ENCODE measurements at regions not wholly inside any gene's neighbourhood (a gene's known extent, or its start where the extent isn't known, plus 50 kb on each side); places are given as distances from the start of the nearest gene placed in this dataset.

GRCh38 chr6:67885081-67886033 is 749.7 kb upstream of the ADGRB3 start:
- peaks cover 0 to 11% (median 5%) of the 10 kb centered on the region in 4 experiments for H3K4me1 ChIP-seq (ENCODE audit: control extremely low read depth in 1 of 4, control insufficient read depth in 4 of 4, insufficient read depth in 4 of 4, low read length in 3 of 4)
- H3K9me3 ChIP-seq (ENCODE audit: control extremely low read depth in 1 of 5, control insufficient read depth in 4 of 5, insufficient read depth in 2 of 5, low read depth in 1 of 5, low read length in 4 of 5): peaks cover 0 to 39% (median 7%) of the 10 kb centered on the region in 5 experiments
- WGBS (ENCODE audit: insufficient coverage): 97% methylated on average over 11 of the region's 14 CpGs
- no peaks in the 10 kb centered on the region for H3K27me3 ChIP-seq (replicated peaks in 2 of 5; ENCODE audit: control insufficient read depth in 4 of 5, insufficient read depth in 5 of 5, low read length in 4 of 5)
- H3K36me3 ChIP-seq (ENCODE audit: control insufficient read depth in 4 of 4, insufficient read depth in 4 of 4, low read length in 3 of 4): peaks cover 0 to 2% (median 0%) of the 10 kb centered on the region in 4 experiments
- ChIA-PET POLR2A (no interaction called here), CTCF (no interaction called here)
- H3K27ac ChIP-seq (ENCODE audit: insufficient read depth in 1 of 2, low read depth in 1 of 2, low read length in 2 of 2, poor library complexity in 1 of 2, severe bottlenecking in 2 of 2): peak overlapping the region in 1 of 2 experiments; percentile 84
- no peak overlapping the region for H3K4me3 ChIP-seq (ENCODE audit: control insufficient read depth in 1 of 7, extremely low read depth in 1 of 7, insufficient read depth in 4 of 7, low read depth in 2 of 7, low read length in 6 of 7)
- no peak for DNase-seq

- Histone ChIP-seq H3K36me3 (ENCODE audit: control insufficient read depth in 4 of 4, insufficient read depth in 4 of 4, low read length in 3 of 4) (peaks cover 0 to 2% (median 0%) of the 10 kb centered on the region in 4 experiments), H3K27ac (ENCODE audit: insufficient read depth in 1 of 2, low read depth in 1 of 2, low read length in 2 of 2, poor library complexity in 1 of 2, severe bottlenecking in 2 of 2) (peak overlapping the region in 1 of 2 experiments; percentile 84), H3K4me1 (ENCODE audit: control extremely low read depth in 1 of 4, control insufficient read depth in 4 of 4, insufficient read depth in 4 of 4, low read length in 3 of 4) (peaks cover 0 to 11% (median 5%) of the 10 kb centered on the region in 4 experiments), H3K9me3 (ENCODE audit: control extremely low read depth in 1 of 5, control insufficient read depth in 4 of 5, insufficient read depth in 2 of 5, low read depth in 1 of 5, low read length in 4 of 5) (peaks cover 0 to 39% (median 7%) of the 10 kb centered on the region in 5 experiments), H3K4me3 (ENCODE audit: control insufficient read depth in 1 of 7, extremely low read depth in 1 of 7, insufficient read depth in 4 of 7, low read depth in 2 of 7, low read length in 6 of 7) (no peak overlapping the region), H3K27me3 (replicated peaks in 2 of 5; ENCODE audit: control insufficient read depth in 4 of 5, insufficient read depth in 5 of 5, low read length in 4 of 5) (no peaks in the 10 kb centered on the region)
- no peak for DNase-seq
- CTCF ChIA-PET: no interaction called here
- POLR2A ChIA-PET: no interaction called here
- 96% methylated on average over 8 of the region's 8 CpGs for WGBS (ENCODE audit: insufficient coverage)
These were observed 750.6 kb upstream of the ADGRB3 start for GRCh38 chr6:67884442-67884841.

GRCh38 chr6:67883500-67884366 is 751.3 kb upstream of the ADGRB3 start:
- peaks cover 0 to 39% (median 7%) of the 10 kb centered on the region in 5 experiments for H3K9me3 ChIP-seq (ENCODE audit: control extremely low read depth in 1 of 5, control insufficient read depth in 4 of 5, insufficient read depth in 2 of 5, low read depth in 1 of 5, low read length in 4 of 5)
- H3K4me1 ChIP-seq (ENCODE audit: control extremely low read depth in 1 of 4, control insufficient read depth in 4 of 4, insufficient read depth in 4 of 4, low read length in 3 of 4): peaks cover 0 to 4% (median 2%) of the 10 kb centered on the region in 4 experiments
- WGBS (ENCODE audit: insufficient coverage): 98% methylated on average over 9 of the region's 11 CpGs
- POLR2A ChIA-PET: no interaction called here
- no peak for DNase-seq
- H3K4me3 ChIP-seq (ENCODE audit: control insufficient read depth in 1 of 7, extremely low read depth in 1 of 7, insufficient read depth in 4 of 7, low read depth in 2 of 7, low read length in 6 of 7): no peak overlapping the region
- peak overlapping the region in 1 of 2 experiments; percentile 84 for H3K27ac ChIP-seq (ENCODE audit: insufficient read depth in 1 of 2, low read depth in 1 of 2, low read length in 2 of 2, poor library complexity in 1 of 2, severe bottlenecking in 2 of 2)
- peaks cover 0 to 2% (median 0%) of the 10 kb centered on the region in 4 experiments for H3K36me3 ChIP-seq (ENCODE audit: control insufficient read depth in 4 of 4, insufficient read depth in 4 of 4, low read length in 3 of 4)
- CTCF ChIA-PET: no interaction called here
- no peaks in the 10 kb centered on the region for H3K27me3 ChIP-seq (replicated peaks in 2 of 5; ENCODE audit: control insufficient read depth in 4 of 5, insufficient read depth in 5 of 5, low read length in 4 of 5)

- 94% methylated on average over 5 of the region's 5 CpGs for WGBS (ENCODE audit: insufficient coverage)
- peaks cover 0 to 2% (median 0%) of the 10 kb centered on the region in 4 experiments for H3K36me3 ChIP-seq (ENCODE audit: control insufficient read depth in 4 of 4, insufficient read depth in 4 of 4, low read length in 3 of 4)
- H3K27me3 ChIP-seq (replicated peaks in 2 of 5; ENCODE audit: control insufficient read depth in 4 of 5, insufficient read depth in 5 of 5, low read length in 4 of 5): no peaks in the 10 kb centered on the region
- no peak for DNase-seq
- no peak overlapping the region for H3K4me3 ChIP-seq (ENCODE audit: control insufficient read depth in 1 of 7, extremely low read depth in 1 of 7, insufficient read depth in 4 of 7, low read depth in 2 of 7, low read length in 6 of 7)
- peak overlapping the region in 1 of 2 experiments; percentile 84 for H3K27ac ChIP-seq (ENCODE audit: insufficient read depth in 1 of 2, low read depth in 1 of 2, low read length in 2 of 2, poor library complexity in 1 of 2, severe bottlenecking in 2 of 2)
- H3K9me3 ChIP-seq (ENCODE audit: control extremely low read depth in 1 of 5, control insufficient read depth in 4 of 5, insufficient read depth in 2 of 5, low read depth in 1 of 5, low read length in 4 of 5): peaks cover 0 to 39% (median 7%) of the 10 kb centered on the region in 5 experiments
- ChIA-PET CTCF (no interaction called here), POLR2A (no interaction called here)
- H3K4me1 ChIP-seq (ENCODE audit: control extremely low read depth in 1 of 4, control insufficient read depth in 4 of 4, insufficient read depth in 4 of 4, low read length in 3 of 4): no peaks in the 10 kb centered on the region
These were observed 752.4 kb upstream of the ADGRB3 start for GRCh38 chr6:67882436-67883311.

- peaks cover 0 to under 1% (median 0%) of the 10 kb centered on the region in 4 experiments for H3K36me3 ChIP-seq (ENCODE audit: control insufficient read depth in 4 of 4, insufficient read depth in 4 of 4, low read length in 3 of 4)
- H3K27me3 ChIP-seq (replicated peaks in 2 of 5; ENCODE audit: control insufficient read depth in 4 of 5, insufficient read depth in 5 of 5, low read length in 4 of 5): no peaks in the 10 kb centered on the region
- peaks cover 0 to 34% (median 7%) of the 10 kb centered on the region in 5 experiments for H3K9me3 ChIP-seq (ENCODE audit: control extremely low read depth in 1 of 5, control insufficient read depth in 4 of 5, insufficient read depth in 2 of 5, low read depth in 1 of 5, low read length in 4 of 5)
- 96% methylated on average over 4 of the region's 4 CpGs for WGBS (ENCODE audit: insufficient coverage)
- H3K4me3 ChIP-seq (ENCODE audit: control insufficient read depth in 1 of 7, extremely low read depth in 1 of 7, insufficient read depth in 4 of 7, low read depth in 2 of 7, low read length in 6 of 7): no peak overlapping the region
- CTCF ChIA-PET: no interaction called here
- DNase-seq: no peak
- POLR2A ChIA-PET: no interaction called here
- no peaks in the 10 kb centered on the region for H3K4me1 ChIP-seq (ENCODE audit: control extremely low read depth in 1 of 4, control insufficient read depth in 4 of 4, insufficient read depth in 4 of 4, low read length in 3 of 4)
- H3K27ac ChIP-seq (ENCODE audit: insufficient read depth in 1 of 2, low read depth in 1 of 2, low read length in 2 of 2, poor library complexity in 1 of 2, severe bottlenecking in 2 of 2): peak overlapping the region in 1 of 2 experiments; percentile 84
These were observed 753.4 kb upstream of the ADGRB3 start for GRCh38 chr6:67881706-67882065.

- Histone ChIP-seq H3K27ac (ENCODE audit: insufficient read depth in 1 of 2, low read depth in 1 of 2, low read length in 2 of 2, poor library complexity in 1 of 2, severe bottlenecking in 2 of 2) (peak overlapping the region in 1 of 2 experiments; percentile 84), H3K4me3 (ENCODE audit: control insufficient read depth in 1 of 7, extremely low read depth in 1 of 7, insufficient read depth in 4 of 7, low read depth in 2 of 7, low read length in 6 of 7) (no peak overlapping the region), H3K4me1 (ENCODE audit: control extremely low read depth in 1 of 4, control insufficient read depth in 4 of 4, insufficient read depth in 4 of 4, low read length in 3 of 4) (no peaks in the 10 kb centered on the region), H3K27me3 (replicated peaks in 2 of 5; ENCODE audit: control insufficient read depth in 4 of 5, insufficient read depth in 5 of 5, low read length in 4 of 5) (no peaks in the 10 kb centered on the region), H3K36me3 (ENCODE audit: control insufficient read depth in 4 of 4, insufficient read depth in 4 of 4, low read length in 3 of 4) (no peaks in the 10 kb centered on the region), H3K9me3 (ENCODE audit: control extremely low read depth in 1 of 5, control insufficient read depth in 4 of 5, insufficient read depth in 2 of 5, low read depth in 1 of 5, low read length in 4 of 5) (peaks cover 0 to 29% (median 7%) of the 10 kb centered on the region in 5 experiments)
- 88% methylated on average over 12 of the region's 16 CpGs for WGBS (ENCODE audit: insufficient coverage)
- ChIA-PET POLR2A (no interaction called here), CTCF (no interaction called here)
- DNase-seq: no peak
These were observed 754.0 kb upstream of the ADGRB3 start for GRCh38 chr6:67880939-67881705.

Measured in common myeloid progenitor, CD34-positive (primary cell).